Lower leg skin (tissue), 4 donors: ENCODE measurements at regions not wholly inside any gene's neighbourhood (a gene's known extent, or its start where the extent isn't known, plus 50 kb on each side); places are given as distances from the start of the nearest gene placed in this dataset.

Experiments
- DNase-seq, 2 donors: peaks; one replicate each; pipeline ENCODE4 v3.0.0-alpha.2; 2019; ENCODE audit warnings: low spot score in 2 of 2
- H3K4me3 ChIP-seq: fragments of 200-600 bp; sonication (generic); 2 replicates; pipeline ENCODE4 v1.5.1; 2017; ENCODE audit warnings: mild to moderate bottlenecking, low read depth; ENCODE audit not compliant: poor library complexity, severe bottlenecking
- CTCF ChIP-seq, 3 donors: fragments of 450-650 bp; IDR thresholded peaks; one replicate each; pipeline ENCODE4 v1.5.1; 2016; ENCODE audit warnings: antibody characterized with exemption in 3 of 3, mild to moderate bottlenecking in 3 of 3, moderate library complexity in 2 of 3
- POLR2A ChIP-seq, 2 donors: fragments of 450-650 bp; IDR thresholded peaks; one replicate each; pipeline ENCODE4 v1.6.1; 2016 to 2017; ENCODE audit warnings: antibody characterized with exemption in 2 of 2, mild to moderate bottlenecking in 1 of 2, moderate library complexity in 1 of 2
- WGBS, 2 donors: methylation state at CpG; one replicate each; pipeline ENCODE4 v1.1.5; 2018; 5-methylcytosine and 5-hydroxymethylcytosine counted together
- intact Hi-C: fragments of 100-400 bp; cut with DNase I; formaldehyde crosslinking; loops from one replicate; pipeline ENCODE4 v1.15.0; 2023; ENCODE audit warnings: low total_unique reads

DNA sequence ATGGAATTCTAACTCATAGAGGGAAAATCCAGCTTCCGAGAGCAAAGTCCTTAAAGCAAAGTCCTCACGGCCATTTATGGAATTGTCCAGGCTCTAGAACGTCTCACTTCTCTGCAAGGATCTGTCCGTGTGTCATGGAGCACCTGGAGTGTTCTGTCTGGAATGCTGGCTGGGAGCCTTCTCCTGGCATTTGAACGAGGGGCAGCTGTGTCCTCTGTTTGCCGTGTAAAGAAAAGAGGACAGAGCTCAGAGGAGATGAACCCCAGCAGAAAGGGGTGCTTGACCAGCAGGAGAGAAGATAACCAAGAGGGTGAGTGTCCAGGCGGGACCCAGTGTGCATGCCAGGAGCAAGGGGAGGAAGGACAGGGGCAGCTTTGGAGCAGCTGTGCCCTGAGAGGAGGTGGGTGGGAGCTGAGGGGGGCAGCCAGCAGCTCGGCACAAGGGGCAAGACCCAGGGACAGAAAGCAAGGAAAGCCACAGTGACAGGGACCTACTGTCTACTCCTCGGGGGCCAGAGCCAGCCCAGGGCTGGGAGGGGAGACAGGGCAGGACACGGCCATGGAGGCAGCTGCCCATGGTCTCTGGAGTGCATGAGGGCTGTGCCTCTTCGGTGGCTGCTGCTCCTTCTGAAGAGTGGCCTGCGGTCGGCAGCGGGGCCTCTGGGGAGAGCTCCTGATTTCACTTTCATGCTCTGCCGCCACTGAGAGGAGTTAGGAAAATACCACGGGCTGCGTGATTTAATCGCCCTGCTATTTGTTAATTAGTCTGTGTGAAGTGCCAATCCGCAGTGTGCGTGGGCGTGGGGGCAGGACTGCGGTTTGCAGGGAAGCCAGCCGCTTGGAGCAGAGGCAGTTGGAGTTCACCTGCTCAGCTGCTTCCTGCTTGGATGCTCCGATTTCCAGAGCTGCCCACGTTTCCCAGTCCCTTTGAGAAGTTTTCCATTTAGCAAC lies 149.3 kb upstream of the SHH start:
- intact Hi-C loops: no loop called here
- 41 to 44% methylated on average over 25 of the region's 25 CpGs for WGBS, 2 donors
- no peak overlapping the region for H3K4me3 ChIP-seq
- DNase-seq: peak in 1 of 2 donors; percentile 76
- TF ChIP-seq POLR2A (IDR thresholded peaks at IDR 0.05) (no peak), CTCF (IDR thresholded peaks at IDR 0.05) (no peak)

DNA sequence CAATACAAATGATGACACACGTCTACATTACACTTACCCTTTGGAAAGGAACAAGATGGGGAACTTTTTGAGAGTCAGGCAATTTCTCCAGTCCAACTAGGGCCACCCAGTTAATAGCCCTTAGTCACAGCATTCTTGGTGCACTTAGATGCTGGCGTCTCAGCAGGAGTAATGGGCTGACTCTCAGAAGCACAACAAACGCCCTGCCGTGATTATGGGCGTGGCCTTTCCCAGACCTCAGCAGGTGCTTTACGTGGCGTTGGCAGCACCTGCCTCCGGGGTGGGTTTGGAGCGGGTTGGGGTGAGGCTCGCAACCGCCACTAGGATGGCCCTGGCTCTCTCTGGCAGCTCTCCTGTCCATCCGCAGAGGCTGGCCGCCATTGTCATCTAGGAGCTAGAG lies 147.6 kb upstream of the SHH start:
- peak in 1 of 2 donors; percentile 60 for DNase-seq
- intact Hi-C loops: loop anchor here (5.0 kb wide), 1 partner anchor 1018 kb away; no protein-coding TSS in a partner anchor
- H3K4me3 ChIP-seq: no peak overlapping the region
- TF ChIP-seq POLR2A (IDR thresholded peaks at IDR 0.05) (no peak), CTCF (IDR thresholded peaks at IDR 0.05) (no peak)
- 59 to 75% methylated on average over 13 of the region's 13 CpGs for WGBS, 2 donors

- DNase-seq: no peak
- TF ChIP-seq CTCF (IDR thresholded peaks at IDR 0.05) (no peak), POLR2A (IDR thresholded peaks at IDR 0.05) (no peak)
- 75 to 76% methylated on average over 12 of the region's 12 CpGs for WGBS, 2 donors
- intact Hi-C loops: loop anchor here (5.0 kb wide), 1 partner anchor 1015 kb away; no protein-coding TSS in a partner anchor
- H3K4me3 ChIP-seq: no peak overlapping the region
Observed at GRCh38 chr7:155956977-155957376, 144.7 kb upstream of the SHH start.

- intact Hi-C loops: loop anchor here (5.0 kb wide), 1 partner anchor 1013 kb away; no protein-coding TSS in a partner anchor
- no peak overlapping the region for H3K4me3 ChIP-seq
- no peak for DNase-seq
- WGBS, 2 donors: 80 to 86% methylated on average over 9 of the region's 9 CpGs
- TF ChIP-seq POLR2A (IDR thresholded peaks at IDR 0.05): no peak
- no peak for TF ChIP-seq CTCF (IDR thresholded peaks at IDR 0.05)
Observed at GRCh38 chr7:155955367-155955635, 143.0 kb upstream of the SHH start.

DNA sequence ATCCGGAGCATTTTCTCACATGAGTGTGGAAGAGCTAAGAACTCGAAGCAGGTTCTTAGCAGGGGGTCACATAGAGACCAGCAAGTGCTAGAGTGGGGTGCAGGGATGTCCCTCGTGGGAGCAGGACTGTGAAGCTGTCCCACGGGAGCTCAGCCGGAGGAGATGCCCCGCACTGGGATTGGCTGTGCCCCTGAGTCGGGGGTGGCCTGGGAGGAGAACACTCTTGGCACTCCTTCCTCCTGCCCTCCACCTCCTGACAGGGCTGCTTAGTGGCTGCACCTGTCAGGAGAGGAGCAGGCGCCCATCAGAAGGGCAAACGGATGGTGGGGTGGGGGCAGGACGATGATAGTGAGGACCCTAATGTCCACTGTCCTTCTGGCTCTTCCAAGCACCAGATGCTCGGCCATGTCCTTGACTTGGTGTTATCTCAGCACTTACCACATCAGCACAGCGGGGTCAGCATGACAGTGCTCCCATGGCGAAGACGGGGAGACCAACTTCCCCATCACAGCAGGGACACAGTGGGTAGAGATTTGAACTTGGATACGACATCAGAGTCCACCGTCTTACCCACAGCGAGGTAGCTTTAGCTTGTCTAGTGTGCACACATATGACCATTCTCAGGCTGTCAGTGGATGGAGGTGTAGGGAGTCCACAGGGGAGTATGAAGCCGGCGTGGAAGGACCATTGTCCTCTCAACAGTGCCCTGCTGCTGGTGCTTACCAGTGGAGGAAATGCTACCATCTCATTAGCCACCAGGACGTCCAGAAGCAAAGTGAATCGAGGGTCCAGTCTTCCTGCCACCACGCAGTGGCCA lies 142.5 kb upstream of the SHH start:
- no peak for DNase-seq
- H3K4me3 ChIP-seq: no peak overlapping the region
- TF ChIP-seq POLR2A (IDR thresholded peaks at IDR 0.05) (no peak), CTCF (IDR thresholded peaks at IDR 0.05) (no peak)
- 87% methylated on average over 21 to 22 of the region's 22 CpGs for WGBS, 2 donors
- intact Hi-C loops: loop anchor here (5.0 kb wide), 1 partner anchor 1012 kb away; no protein-coding TSS in a partner anchor
